ENCODE measurements at regions not wholly inside any gene's neighbourhood (a gene's known extent, or its start where the extent isn't known, plus 50 kb on each side); places are given as distances from the start of the nearest gene placed in this dataset.

- Histone ChIP-seq H3K27ac (replicated peaks) (peak overlapping the region; percentile 62), H3K4me3 (no peak overlapping the region), H3K9me3 (replicated peaks) (no peaks in the 10 kb centered on the region), H3K36me3 (no peaks in the 10 kb centered on the region), H3K4me1 (peaks cover 22% of the 10 kb centered on the region), H3K27me3 (ENCODE audit: low read depth) (no peaks in the 10 kb centered on the region)
- intact Hi-C loops (cut with micrococcal nuclease), result no loop called here
- TF ChIP-seq, protein P1, sequence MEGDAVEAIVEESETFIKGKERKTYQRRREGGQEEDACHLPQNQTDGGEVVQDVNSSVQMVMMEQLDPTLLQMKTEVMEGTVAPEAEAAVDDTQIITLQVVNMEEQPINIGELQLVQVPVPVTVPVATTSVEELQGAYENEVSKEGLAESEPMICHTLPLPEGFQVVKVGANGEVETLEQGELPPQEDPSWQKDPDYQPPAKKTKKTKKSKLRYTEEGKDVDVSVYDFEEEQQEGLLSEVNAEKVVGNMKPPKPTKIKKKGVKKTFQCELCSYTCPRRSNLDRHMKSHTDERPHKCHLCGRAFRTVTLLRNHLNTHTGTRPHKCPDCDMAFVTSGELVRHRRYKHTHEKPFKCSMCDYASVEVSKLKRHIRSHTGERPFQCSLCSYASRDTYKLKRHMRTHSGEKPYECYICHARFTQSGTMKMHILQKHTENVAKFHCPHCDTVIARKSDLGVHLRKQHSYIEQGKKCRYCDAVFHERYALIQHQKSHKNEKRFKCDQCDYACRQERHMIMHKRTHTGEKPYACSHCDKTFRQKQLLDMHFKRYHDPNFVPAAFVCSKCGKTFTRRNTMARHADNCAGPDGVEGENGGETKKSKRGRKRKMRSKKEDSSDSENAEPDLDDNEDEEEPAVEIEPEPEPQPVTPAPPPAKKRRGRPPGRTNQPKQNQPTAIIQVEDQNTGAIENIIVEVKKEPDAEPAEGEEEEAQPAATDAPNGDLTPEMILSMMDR (IDR thresholded peaks at IDR 0.05; ENCODE audit: borderline replicate concordance), result no peak
- DNase-seq, result no peak
Observed at GRCh38 chr6:140566781-140567277, 1192.4 kb upstream of the CITED2 start.

DNA sequence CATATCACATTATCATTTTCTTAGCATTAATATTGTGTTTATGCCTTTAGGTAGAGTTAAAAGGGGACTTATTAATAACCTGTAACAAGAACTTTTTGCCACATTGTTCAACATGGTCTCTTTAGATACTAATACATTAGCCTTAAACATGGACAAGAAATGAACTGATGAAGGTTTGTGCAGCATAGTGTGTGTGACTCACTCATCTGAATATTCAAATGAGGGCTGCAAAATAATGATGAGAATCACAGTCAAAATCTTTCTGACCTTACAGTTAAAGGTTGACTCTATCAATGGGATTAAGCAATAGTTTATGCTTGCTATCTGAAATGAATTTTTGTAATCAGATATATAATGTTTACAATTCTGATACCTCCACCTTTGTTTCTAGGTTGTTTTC, 1189.3 kb upstream of the CITED2 start:
- DNase-seq, result no peak
- Histone ChIP-seq H3K4me1 (peaks cover 21% of the 10 kb centered on the region), H3K9me3 (replicated peaks) (no peaks in the 10 kb centered on the region), H3K27me3 (ENCODE audit: low read depth) (no peaks in the 10 kb centered on the region), H3K27ac (replicated peaks) (no peak overlapping the region), H3K4me3 (no peak overlapping the region), H3K36me3 (no peaks in the 10 kb centered on the region)
- TF ChIP-seq, protein P1 (IDR thresholded peaks at IDR 0.05; ENCODE audit: borderline replicate concordance), result no peak
- intact Hi-C loops (cut with micrococcal nuclease), result no loop called here

DNA sequence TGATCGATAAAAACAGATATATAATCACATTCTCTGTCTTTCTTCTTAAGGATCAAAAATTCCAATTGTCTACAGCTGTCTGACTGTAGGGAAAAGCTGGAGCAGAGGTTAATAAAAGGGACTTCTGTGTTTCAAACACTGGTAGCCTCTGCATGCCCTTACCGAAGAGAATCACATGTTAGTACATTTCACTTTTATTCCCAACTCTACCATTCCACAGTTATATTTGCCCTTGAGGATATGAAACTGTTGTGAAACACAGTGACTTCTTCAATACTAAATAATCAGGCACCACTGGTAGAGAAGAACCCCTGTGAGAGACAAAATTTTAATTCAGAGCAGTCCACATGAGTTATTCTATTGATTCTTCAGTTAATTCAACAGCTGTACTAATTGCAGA, 1187.3 kb upstream of the CITED2 start:
- no peaks in the 10 kb centered on the region for H3K9me3 ChIP-seq (replicated peaks)
- H3K4me3 ChIP-seq, result no peak overlapping the region
- TF ChIP-seq, protein P1 (IDR thresholded peaks at IDR 0.05; ENCODE audit: borderline replicate concordance), result no peak
- DNase-seq, result no peak
- peaks cover 12% of the 10 kb centered on the region for H3K4me1 ChIP-seq
- no peak overlapping the region for H3K27ac ChIP-seq (replicated peaks)
- H3K27me3 ChIP-seq (ENCODE audit: low read depth), result no peaks in the 10 kb centered on the region
- intact Hi-C loops (cut with micrococcal nuclease), result no loop called here
- H3K36me3 ChIP-seq, result no peaks in the 10 kb centered on the region

- intact Hi-C loops (cut with micrococcal nuclease), result no loop called here
- no peaks in the 10 kb centered on the region for H3K36me3 ChIP-seq
- no peak overlapping the region for H3K4me3 ChIP-seq
- no peak overlapping the region for H3K27ac ChIP-seq (replicated peaks)
- H3K27me3 ChIP-seq (ENCODE audit: low read depth), result no peaks in the 10 kb centered on the region
- DNase-seq, result no peak
- peaks cover 2% of the 10 kb centered on the region for H3K4me1 ChIP-seq
- TF ChIP-seq, protein P1 (IDR thresholded peaks at IDR 0.05; ENCODE audit: borderline replicate concordance), result no peak
- H3K9me3 ChIP-seq (replicated peaks), result no peaks in the 10 kb centered on the region
Observed at GRCh38 chr6:140560671-140561070, 1186.2 kb upstream of the CITED2 start.

DNA sequence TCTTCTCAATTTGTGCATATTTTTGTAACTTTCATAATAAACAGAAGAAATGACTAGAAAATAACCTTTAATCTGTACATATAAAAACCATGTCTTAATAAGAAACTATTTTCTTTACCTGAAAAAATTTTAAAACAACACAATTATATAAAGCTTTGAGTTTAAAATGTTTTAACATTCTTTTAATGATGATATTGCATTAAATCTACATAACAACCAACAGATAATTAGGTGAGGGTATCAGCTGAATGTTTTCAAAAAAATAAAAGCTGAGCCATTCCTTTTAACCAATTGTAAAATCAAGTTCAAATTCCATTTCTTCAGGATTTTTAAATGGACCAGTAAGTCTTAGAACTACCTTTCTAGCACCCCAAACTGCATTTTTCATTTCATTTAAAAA, 1185.0 kb upstream of the CITED2 start:
- H3K9me3 ChIP-seq (replicated peaks), result no peaks in the 10 kb centered on the region
- H3K27me3 ChIP-seq (ENCODE audit: low read depth), result no peaks in the 10 kb centered on the region
- intact Hi-C loops (cut with micrococcal nuclease), result no loop called here
- no peak overlapping the region for H3K27ac ChIP-seq (replicated peaks)
- H3K36me3 ChIP-seq, result no peaks in the 10 kb centered on the region
- no peak overlapping the region for H3K4me3 ChIP-seq
- H3K4me1 ChIP-seq, result no peaks in the 10 kb centered on the region
- TF ChIP-seq, protein P1 (IDR thresholded peaks at IDR 0.05; ENCODE audit: borderline replicate concordance), result no peak
- DNase-seq, result no peak

DNA sequence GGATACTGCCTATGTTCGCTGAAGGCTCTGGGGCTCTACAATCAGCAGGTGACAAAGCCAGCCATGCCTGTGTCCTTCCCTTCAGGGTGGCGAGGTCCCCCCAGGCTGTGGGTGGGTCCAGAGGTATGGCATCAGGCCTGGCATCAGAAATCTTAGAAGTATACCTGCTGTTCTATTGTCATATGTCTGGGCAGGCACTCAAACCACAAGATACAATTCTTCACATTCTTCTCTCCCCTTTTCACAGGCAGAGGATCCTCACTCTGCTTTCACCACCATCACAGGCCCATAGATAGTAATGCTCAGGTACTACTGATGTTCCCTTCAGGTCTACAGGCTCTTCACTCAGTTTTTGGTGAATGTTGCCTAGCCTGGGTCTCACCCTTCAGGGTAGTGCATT, 1180.0 kb upstream of the CITED2 start:
- H3K4me3 ChIP-seq, result no peak overlapping the region
- H3K27ac ChIP-seq (replicated peaks), result no peak overlapping the region
- DNase-seq, result no peak
- no peaks in the 10 kb centered on the region for H3K4me1 ChIP-seq
- TF ChIP-seq, protein P1 (IDR thresholded peaks at IDR 0.05; ENCODE audit: borderline replicate concordance), result no peak
- H3K27me3 ChIP-seq (ENCODE audit: low read depth), result no peaks in the 10 kb centered on the region
- H3K36me3 ChIP-seq, result no peaks in the 10 kb centered on the region
- intact Hi-C loops (cut with micrococcal nuclease), result no loop called here
- peaks cover 3% of the 10 kb centered on the region for H3K9me3 ChIP-seq (replicated peaks)
